ENCODE measurements at regions not wholly inside any gene's neighbourhood (a gene's known extent, or its start where the extent isn't known, plus 50 kb on each side); places are given as distances from the start of the nearest gene placed in this dataset.

- no peak overlapping the region for H3K9ac ChIP-seq
- no peak for DNase-seq
- H3K4me1 ChIP-seq (ENCODE audit: insufficient read depth), result no peaks in the 10 kb centered on the region
- no peaks in the 10 kb centered on the region for H4K20me1 ChIP-seq (ENCODE audit: insufficient read depth)
- no peaks in the 10 kb centered on the region for H3K9me2 ChIP-seq (ENCODE audit: insufficient read depth)
- in situ Hi-C loops (cut with MboI), result no loop called here
- H3K4me2 ChIP-seq (ENCODE audit: unreplicated experiment), result no peak overlapping the region
- no peak overlapping the region for H3K4me3 ChIP-seq
- TF ChIP-seq EZH2 (IDR thresholded peaks at IDR 0.05; ENCODE audit: insufficient read depth, poor library complexity, severe bottlenecking) (no peak), EZH2phosphoT487 (IDR thresholded peaks at IDR 0.05; ENCODE audit: insufficient read depth, low read depth) (no peak)
- H2AFZ ChIP-seq, result no peak overlapping the region
- 49 to 53% methylated on average over 27 to 29 of the region's 29 CpGs for WGBS, 2 experiments (ENCODE audit: low coverage in 1 of 2, low lambda C conversion rate in 2 of 2, missing lambda C conversion rate in 2 of 2)
- no peaks in the 10 kb centered on the region for H3K36me3 ChIP-seq (ENCODE audit: low read depth)
- no peaks in the 10 kb centered on the region for H3K79me2 ChIP-seq (ENCODE audit: insufficient read depth)
- no peak overlapping the region for H3K27ac ChIP-seq
- H3K9me3 ChIP-seq (ENCODE audit: low read depth), result no peaks in the 10 kb centered on the region
- H3K27me3 ChIP-seq (replicated peaks; ENCODE audit: insufficient read depth), result no peaks in the 10 kb centered on the region
- no peaks in the 10 kb centered on the region for H3F3A ChIP-seq (ENCODE audit: insufficient read depth)
Measured at GRCh38 chr22:49324527-49325491, 502.9 kb downstream of the BRD1 start.

GRCh38 chr22:49323751-49324415 lies 503.8 kb downstream of the BRD1 start:
- H3K36me3 ChIP-seq (ENCODE audit: low read depth), result no peaks in the 10 kb centered on the region
- no peaks in the 10 kb centered on the region for H4K20me1 ChIP-seq (ENCODE audit: insufficient read depth)
- H3K4me3 ChIP-seq, result no peak overlapping the region
- H3K4me2 ChIP-seq (ENCODE audit: unreplicated experiment), result no peak overlapping the region
- WGBS, 2 experiments (ENCODE audit: low coverage in 1 of 2, low lambda C conversion rate in 2 of 2, missing lambda C conversion rate in 2 of 2), result 30 to 34% methylated on average over 19 to 20 of the region's 20 CpGs
- no peaks in the 10 kb centered on the region for H3K4me1 ChIP-seq (ENCODE audit: insufficient read depth)
- no peaks in the 10 kb centered on the region for H3K9me2 ChIP-seq (ENCODE audit: insufficient read depth)
- H3F3A ChIP-seq (ENCODE audit: insufficient read depth), result no peaks in the 10 kb centered on the region
- H2AFZ ChIP-seq, result no peak overlapping the region
- no peak for DNase-seq
- no peaks in the 10 kb centered on the region for H3K27me3 ChIP-seq (replicated peaks; ENCODE audit: insufficient read depth)
- H3K27ac ChIP-seq, result no peak overlapping the region
- no peak for TF ChIP-seq EZH2phosphoT487 (IDR thresholded peaks at IDR 0.05; ENCODE audit: insufficient read depth, low read depth)
- no peak for TF ChIP-seq EZH2 (IDR thresholded peaks at IDR 0.05; ENCODE audit: insufficient read depth, poor library complexity, severe bottlenecking)
- in situ Hi-C loops (cut with MboI), result no loop called here
- H3K9ac ChIP-seq, result no peak overlapping the region
- no peaks in the 10 kb centered on the region for H3K9me3 ChIP-seq (ENCODE audit: low read depth)
- H3K79me2 ChIP-seq (ENCODE audit: insufficient read depth), result no peaks in the 10 kb centered on the region

- TF ChIP-seq EZH2phosphoT487 (IDR thresholded peaks at IDR 0.05; ENCODE audit: insufficient read depth, low read depth), result no peak
- TF ChIP-seq EZH2 (IDR thresholded peaks at IDR 0.05; ENCODE audit: insufficient read depth, poor library complexity, severe bottlenecking), result no peak
- in situ Hi-C loops (cut with MboI), result no loop called here
Measured at GRCh38 chr22:49322861-49323622, 504.6 kb downstream of the BRD1 start.

GRCh38 chr22:49322231-49322630 lies 505.4 kb downstream of the BRD1 start:
- in situ Hi-C loops (cut with MboI), result no loop called here
- no peak overlapping the region for H3K4me2 ChIP-seq (ENCODE audit: unreplicated experiment)
- TF ChIP-seq EZH2 (IDR thresholded peaks at IDR 0.05; ENCODE audit: insufficient read depth, poor library complexity, severe bottlenecking) (no peak), EZH2phosphoT487 (IDR thresholded peaks at IDR 0.05; ENCODE audit: insufficient read depth, low read depth) (no peak)
- no peaks in the 10 kb centered on the region for H3K36me3 ChIP-seq (ENCODE audit: low read depth)
- H3K27me3 ChIP-seq (replicated peaks; ENCODE audit: insufficient read depth), result no peaks in the 10 kb centered on the region
- H3K9ac ChIP-seq, result no peak overlapping the region
- WGBS, 2 experiments (ENCODE audit: low coverage in 1 of 2, low lambda C conversion rate in 2 of 2, missing lambda C conversion rate in 2 of 2), result 48 to 60% methylated on average over 13 of the region's 13 CpGs
- H3K27ac ChIP-seq, result no peak overlapping the region
- H3K4me3 ChIP-seq, result no peak overlapping the region
- no peak for DNase-seq
- H3K9me2 ChIP-seq (ENCODE audit: insufficient read depth), result no peaks in the 10 kb centered on the region
- no peaks in the 10 kb centered on the region for H4K20me1 ChIP-seq (ENCODE audit: insufficient read depth)
- H3K4me1 ChIP-seq (ENCODE audit: insufficient read depth), result no peaks in the 10 kb centered on the region
- H3K9me3 ChIP-seq (ENCODE audit: low read depth), result no peaks in the 10 kb centered on the region
- no peaks in the 10 kb centered on the region for H3F3A ChIP-seq (ENCODE audit: insufficient read depth)
- H3K79me2 ChIP-seq (ENCODE audit: insufficient read depth), result no peaks in the 10 kb centered on the region
- H2AFZ ChIP-seq, result no peak overlapping the region

More at GRCh38 chr22:49322861-49323622, 504.6 kb downstream of the BRD1 start:
- Histone ChIP-seq H3K4me2 (ENCODE audit: unreplicated experiment) (no peak overlapping the region), H3K27me3 (replicated peaks; ENCODE audit: insufficient read depth) (no peaks in the 10 kb centered on the region), H3K9me2 (ENCODE audit: insufficient read depth) (no peaks in the 10 kb centered on the region), H3K4me3 (no peak overlapping the region), H3K4me1 (ENCODE audit: insufficient read depth) (no peaks in the 10 kb centered on the region), H3F3A (ENCODE audit: insufficient read depth) (no peaks in the 10 kb centered on the region), H4K20me1 (ENCODE audit: insufficient read depth) (no peaks in the 10 kb centered on the region), H3K79me2 (ENCODE audit: insufficient read depth) (no peaks in the 10 kb centered on the region), H3K9me3 (ENCODE audit: low read depth) (no peaks in the 10 kb centered on the region), H2AFZ (no peak overlapping the region), H3K27ac (no peak overlapping the region), H3K36me3 (ENCODE audit: low read depth) (no peaks in the 10 kb centered on the region), H3K9ac (no peak overlapping the region)
- DNase-seq, result no peak
- WGBS, 2 experiments (ENCODE audit: low coverage in 1 of 2, low lambda C conversion rate in 2 of 2, missing lambda C conversion rate in 2 of 2), result 54 to 62% methylated on average over 8 to 11 of the region's 11 CpGs
